Lung (tissue), 11 donors: ENCODE measurements at regions not wholly inside any gene's neighbourhood (a gene's known extent, or its start where the extent isn't known, plus 50 kb on each side); places are given as distances from the start of the nearest gene placed in this dataset.
A peak's percentile ranks its signal among the peaks of the same experiment; 100 is the strongest.
"Not testable (repeated sequence)": the region's sequence is repeated elsewhere in the genome, so short reads cannot be mapped to it uniquely, and the experiment has no call there.

ENCODE experiments used
- ATAC-seq: fragments of 200-7000 bp; cut with Tn5 transposase; one replicate; pipeline ENCODE4 v1.9.1; 2020; ENCODE audit warnings: moderate number of reproducible peaks; ENCODE audit not compliant: insufficient read depth, low FRiP score
- DNase-seq, 3 donors: peaks; one replicate each; pipeline ENCODE4 v3.0.0-alpha.2; 2013 to 2017
- H3K27ac ChIP-seq, 2 donors: one replicate each; pipeline ENCODE4 v1.5.1; 2013; ENCODE audit warnings: mild to moderate bottlenecking in 2 of 2, moderate library complexity in 2 of 2, control low read depth in 1 of 2, inconsistent platforms in 1 of 2, low read depth in 1 of 2, low read length in 1 of 2
- H3K27me3 ChIP-seq, 3 donors: one replicate each; pipeline ENCODE4 v1.5.1; 2013; ENCODE audit warnings: low read length in 2 of 3; ENCODE audit not compliant: control insufficient read depth in 3 of 3, insufficient read depth in 3 of 3
- H3K36me3 ChIP-seq, 4 donors: one replicate each; pipeline ENCODE4 v1.5.1; 2013; ENCODE audit warnings: low read length in 4 of 4, mild to moderate bottlenecking in 1 of 4, moderate library complexity in 1 of 4; ENCODE audit not compliant: control insufficient read depth in 4 of 4, insufficient read depth in 4 of 4
- H3K4me1 ChIP-seq, 5 donors: one replicate each; pipeline ENCODE4 v1.5.1; 2013; ENCODE audit warnings: low read length in 5 of 5, mild to moderate bottlenecking in 2 of 5, moderate library complexity in 1 of 5; ENCODE audit not compliant: control insufficient read depth in 5 of 5, insufficient read depth in 5 of 5
- H3K4me3 ChIP-seq: one replicate; pipeline ENCODE4 v1.5.1; 2013; ENCODE audit warnings: mild to moderate bottlenecking, control low read depth, moderate library complexity
- H3K9ac ChIP-seq, 2 donors: one replicate each; pipeline ENCODE4 v1.5.1; 2013; ENCODE audit warnings: low read length in 2 of 2, control low read depth in 1 of 2; ENCODE audit not compliant: insufficient read depth in 1 of 2
- H3K9me3 ChIP-seq, 4 donors: one replicate each; pipeline ENCODE4 v1.5.1; 2013; ENCODE audit warnings: low read length in 3 of 4, mild to moderate bottlenecking in 1 of 4, moderate library complexity in 1 of 4; ENCODE audit not compliant: control insufficient read depth in 4 of 4, insufficient read depth in 3 of 4
- WGBS, 2 donors: extraction: QIAGEN DNeasy Blood & Tissue Kit; methylation state at CpG; one replicate each; pipeline ENCODE4 v1.1.7; 2013; 5-methylcytosine and 5-hydroxymethylcytosine counted together
- TF ChIP-seq, protein P1 (sequence below): IDR thresholded peaks from 2 replicates; pipeline ENCODE4 v1.5.1; 2012; ENCODE audit warnings: mild to moderate bottlenecking; ENCODE audit errors: control extremely low read depth, extremely low read depth
- donor health status: control.
- donor health status: control.
- donor health status: Bipolar disorder and iron deficiency.
- donor health status: healthy.
- donor health status: DM: yes; HTN: yes; CAD: no.

DNA sequence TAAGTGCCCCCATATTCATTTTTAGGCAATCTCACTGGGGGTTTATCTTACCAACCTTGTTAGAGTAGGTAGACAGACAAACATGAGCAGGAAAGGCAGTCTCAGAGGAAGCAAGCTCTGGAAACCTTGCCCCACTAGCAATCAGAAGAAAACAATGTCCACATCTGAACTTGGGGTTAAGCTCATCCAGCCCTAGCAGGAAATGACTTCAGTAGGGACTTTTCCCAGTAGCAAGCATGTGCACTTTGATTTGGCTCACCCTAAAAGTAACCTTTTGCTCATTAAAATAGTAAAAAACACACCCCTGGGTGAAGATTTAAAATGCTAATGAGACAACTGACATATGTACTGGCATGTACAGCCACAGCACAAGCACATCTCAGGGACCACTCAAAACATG, 175.5 kb downstream of the AKAIN1 start:
- H3K4me3 ChIP-seq: no peak overlapping the region
- no peaks in the 10 kb centered on the region for H3K9me3 ChIP-seq
- no peaks in the 10 kb centered on the region for H3K36me3 ChIP-seq
- no peak overlapping the region for H3K27ac ChIP-seq
- TF ChIP-seq, protein P1, sequence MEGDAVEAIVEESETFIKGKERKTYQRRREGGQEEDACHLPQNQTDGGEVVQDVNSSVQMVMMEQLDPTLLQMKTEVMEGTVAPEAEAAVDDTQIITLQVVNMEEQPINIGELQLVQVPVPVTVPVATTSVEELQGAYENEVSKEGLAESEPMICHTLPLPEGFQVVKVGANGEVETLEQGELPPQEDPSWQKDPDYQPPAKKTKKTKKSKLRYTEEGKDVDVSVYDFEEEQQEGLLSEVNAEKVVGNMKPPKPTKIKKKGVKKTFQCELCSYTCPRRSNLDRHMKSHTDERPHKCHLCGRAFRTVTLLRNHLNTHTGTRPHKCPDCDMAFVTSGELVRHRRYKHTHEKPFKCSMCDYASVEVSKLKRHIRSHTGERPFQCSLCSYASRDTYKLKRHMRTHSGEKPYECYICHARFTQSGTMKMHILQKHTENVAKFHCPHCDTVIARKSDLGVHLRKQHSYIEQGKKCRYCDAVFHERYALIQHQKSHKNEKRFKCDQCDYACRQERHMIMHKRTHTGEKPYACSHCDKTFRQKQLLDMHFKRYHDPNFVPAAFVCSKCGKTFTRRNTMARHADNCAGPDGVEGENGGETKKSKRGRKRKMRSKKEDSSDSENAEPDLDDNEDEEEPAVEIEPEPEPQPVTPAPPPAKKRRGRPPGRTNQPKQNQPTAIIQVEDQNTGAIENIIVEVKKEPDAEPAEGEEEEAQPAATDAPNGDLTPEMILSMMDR: no peak
- no peaks in the 10 kb centered on the region for H3K4me1 ChIP-seq
- no peak overlapping the region for H3K9ac ChIP-seq
- no peak for ATAC-seq
- no peak for DNase-seq
- H3K27me3 ChIP-seq: no peaks in the 10 kb centered on the region

DNA sequence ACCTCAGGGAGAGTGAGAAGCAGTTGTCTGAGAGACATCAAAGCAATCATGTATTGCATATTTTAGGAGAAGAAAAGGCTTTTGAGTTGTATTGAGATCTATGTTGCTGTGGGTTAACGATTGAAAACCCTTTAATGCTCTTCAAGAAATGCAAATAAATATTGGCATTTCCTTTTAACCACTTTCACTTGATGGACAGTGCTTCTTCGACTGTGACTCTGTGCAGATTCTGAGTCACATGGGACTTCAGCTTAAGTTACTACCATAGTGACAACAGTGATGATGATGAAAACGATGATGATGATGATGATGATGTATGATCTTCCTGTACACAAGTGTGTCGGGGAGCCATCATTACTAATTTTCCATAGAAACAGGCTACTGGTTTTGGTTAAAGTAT, 181.8 kb downstream of the AKAIN1 start:
- H3K27ac ChIP-seq: no peak overlapping the region
- H3K27me3 ChIP-seq: no peaks in the 10 kb centered on the region
- no peak for DNase-seq
- TF ChIP-seq, protein P1: no peak
- H3K4me1 ChIP-seq: no peaks in the 10 kb centered on the region
- H3K9ac ChIP-seq: no peak overlapping the region
- 62 to 76% methylated on average over 4 of the region's 4 CpGs for WGBS, 2 donors
- no peak overlapping the region for H3K4me3 ChIP-seq
- H3K36me3 ChIP-seq: no peaks in the 10 kb centered on the region
- no peak for ATAC-seq
- H3K9me3 ChIP-seq: no peaks in the 10 kb centered on the region

DNA sequence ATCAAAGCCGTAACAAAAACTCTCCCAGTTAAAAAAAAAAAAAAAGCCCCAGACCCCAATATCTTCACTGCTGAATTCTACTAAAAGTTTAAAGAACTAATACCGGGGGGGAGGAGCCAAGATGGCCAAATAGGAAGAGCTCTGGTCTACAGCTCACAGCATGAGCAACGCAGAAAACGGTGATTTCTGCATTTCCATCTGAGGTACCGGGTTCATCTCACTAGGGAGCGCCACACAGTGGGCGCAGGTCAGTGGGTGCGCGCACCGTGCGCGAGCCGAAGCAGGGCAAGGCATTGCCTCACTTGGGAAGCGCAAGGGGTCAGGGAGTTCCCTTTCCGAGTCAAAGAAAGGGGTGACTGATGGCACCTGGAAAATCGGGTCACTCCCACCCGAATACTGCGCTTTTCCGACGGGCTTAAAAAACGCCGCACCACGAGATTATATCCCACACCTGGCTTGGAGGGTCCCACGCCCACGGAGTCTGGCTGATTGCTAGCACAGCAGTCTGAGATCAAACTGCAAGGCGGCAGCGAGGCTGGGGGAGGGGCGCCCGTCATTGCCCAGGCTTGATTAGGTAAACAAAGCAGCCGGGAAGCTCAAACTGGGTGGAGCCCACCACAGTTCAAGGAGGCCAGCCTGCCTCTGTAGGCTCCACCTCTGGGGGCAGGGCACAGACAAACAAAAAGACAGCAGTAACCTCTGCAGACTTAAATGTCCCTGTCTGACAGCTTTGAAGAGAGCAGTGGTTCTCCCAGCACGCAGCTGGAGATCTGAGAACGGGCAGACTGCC, 192.8 kb downstream of the AKAIN1 start:
- not testable (repeated sequence) for H3K27ac ChIP-seq, H3K4me3 ChIP-seq, H3K9ac ChIP-seq, H3K36me3 ChIP-seq, ATAC-seq, H3K9me3 ChIP-seq, H3K4me1 ChIP-seq, H3K27me3 ChIP-seq
- peak in 1 of 3 donors; percentile 1 for DNase-seq
- WGBS, 2 donors: 13 to 16% methylated on average over 25 to 30 of the region's 32 CpGs

DNA sequence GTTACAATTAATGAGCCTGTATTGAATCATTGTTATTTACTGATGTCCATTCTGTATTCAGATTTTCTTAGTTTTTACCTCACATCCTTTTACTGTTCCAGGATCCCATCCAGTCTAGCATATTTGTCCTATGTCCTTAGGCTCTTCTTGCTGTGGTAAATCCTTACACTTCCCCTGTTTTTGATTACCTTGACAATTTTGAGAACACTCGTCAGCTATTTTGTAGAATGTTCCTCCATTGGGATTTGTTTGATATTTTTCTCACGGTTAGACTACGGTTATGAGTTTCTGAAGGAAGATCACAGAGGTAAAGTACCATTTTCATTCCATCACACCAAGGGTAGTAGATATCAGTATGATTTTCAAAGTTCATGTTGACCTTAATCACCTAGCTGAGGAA, 202.3 kb downstream of the AKAIN1 start:
- Histone ChIP-seq H3K4me3 (no peak overlapping the region), H3K27ac (no peak overlapping the region), H3K36me3 (no peaks in the 10 kb centered on the region), H3K9me3 (peaks cover 0 to 23% (median 8%) of the 10 kb centered on the region in 4 donors), H3K27me3 (no peaks in the 10 kb centered on the region), H3K9ac (no peak overlapping the region), H3K4me1 (no peaks in the 10 kb centered on the region)
- DNase-seq: no peak
- 91 to 92% methylated on average over 3 of the region's 3 CpGs for WGBS, 2 donors
- no peak for ATAC-seq
- TF ChIP-seq, protein P1: no peak
